ENCODE measurements at regions not wholly inside any gene's neighbourhood (a gene's known extent, or its start where the extent isn't known, plus 50 kb on each side); places are given as distances from the start of the nearest gene placed in this dataset.

DNA sequence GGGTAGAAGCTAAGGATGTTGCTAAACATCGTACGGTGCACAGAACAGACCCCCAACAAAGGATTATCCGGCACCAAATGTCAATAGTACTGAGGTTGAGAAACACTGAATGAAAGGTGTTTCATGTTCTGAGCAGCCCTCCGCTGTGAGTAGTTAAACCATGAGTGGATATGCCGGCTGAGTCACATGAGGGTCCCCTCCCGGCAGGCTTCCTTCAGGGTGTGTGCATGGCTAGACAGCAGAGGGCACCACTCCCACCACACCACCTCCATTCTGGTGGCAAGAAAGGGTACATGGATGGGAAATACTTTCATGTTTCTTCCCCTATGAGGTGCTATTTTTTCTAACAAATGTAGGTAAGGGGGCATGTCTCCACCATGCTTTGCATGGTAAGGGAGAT, 128.3 kb upstream of the SEMA6D start:
- no peaks in the 10 kb centered on the region for H3K79me2 ChIP-seq (ENCODE audit: insufficient read depth, low read length)
- TF ChIP-seq, protein P1, sequence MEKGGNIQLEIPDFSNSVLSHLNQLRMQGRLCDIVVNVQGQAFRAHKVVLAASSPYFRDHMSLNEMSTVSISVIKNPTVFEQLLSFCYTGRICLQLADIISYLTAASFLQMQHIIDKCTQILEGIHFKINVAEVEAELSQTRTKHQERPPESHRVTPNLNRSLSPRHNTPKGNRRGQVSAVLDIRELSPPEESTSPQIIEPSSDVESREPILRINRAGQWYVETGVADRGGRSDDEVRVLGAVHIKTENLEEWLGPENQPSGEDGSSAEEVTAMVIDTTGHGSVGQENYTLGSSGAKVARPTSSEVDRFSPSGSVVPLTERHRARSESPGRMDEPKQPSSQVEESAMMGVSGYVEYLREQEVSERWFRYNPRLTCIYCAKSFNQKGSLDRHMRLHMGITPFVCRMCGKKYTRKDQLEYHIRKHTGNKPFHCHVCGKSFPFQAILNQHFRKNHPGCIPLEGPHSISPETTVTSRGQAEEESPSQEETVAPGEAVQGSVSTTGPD (CRISPR knock-in tag; IDR thresholded peaks at IDR 0.05), result no peak
- no peak for TF ChIP-seq ISX (CRISPR knock-in tag; conservative IDR thresholded peaks at IDR 0.05)
- ATAC-seq (no peak), FAIRE-seq (no peak), DNase-seq (ENCODE audit: low spot score) (no peak)
- no peaks in the 10 kb centered on the region for H3K27me3 ChIP-seq (ENCODE audit: control insufficient read depth in 1 of 2, insufficient read depth in 2 of 2, low read length in 2 of 2)
- CTCF ChIA-PET (ENCODE audit: low intra/inter-chr PET ratio, low total read pairs), result no interaction called here
- in situ Hi-C loops (cut with HindIII; ENCODE audit: extremely low pct_ligation_motif_present, low pct_unique_long_range_greater_than_20kb), result no loop called here
- H3K27ac ChIP-seq (ENCODE audit: extremely low read length, insufficient read depth, low read length), result no peak overlapping the region
- H3K36me3 ChIP-seq (replicated peaks in 1 of 2; ENCODE audit: control insufficient read depth in 1 of 2, insufficient read depth in 2 of 2, low read length in 2 of 2), result no peaks in the 10 kb centered on the region
- H3K4me2 ChIP-seq (ENCODE audit: low read depth, low read length), result no peak overlapping the region
- 33% methylated on average over 3 of the region's 6 CpGs for WGBS (ENCODE audit: low lambda C conversion rate)
- peaks cover 66% of the 10 kb centered on the region for H3K9me3 ChIP-seq (ENCODE audit: low read length)
- intact Hi-C loops (cut with micrococcal nuclease; ENCODE audit: unreplicated experiment), result no loop called here
- H2AFZ ChIP-seq (ENCODE audit: low read length), result no peak overlapping the region
- no peaks in the 10 kb centered on the region for H3K4me1 ChIP-seq (ENCODE audit: insufficient read depth, low read length)
- no TSS peak for BruUV-seq (replicated peaks)
- POLR2A ChIA-PET, result no interaction called here
- H3K4me3 ChIP-seq (replicated peaks in 1 of 3; ENCODE audit: insufficient read depth in 1 of 3, low read depth in 2 of 3, low read length in 3 of 3), result no peak overlapping the region
- H4K20me1 ChIP-seq (ENCODE audit: insufficient read depth, low read length), result no peaks in the 10 kb centered on the region
- H3K9ac ChIP-seq (ENCODE audit: insufficient read depth, low read depth, low read length), result no peak overlapping the region

DNA sequence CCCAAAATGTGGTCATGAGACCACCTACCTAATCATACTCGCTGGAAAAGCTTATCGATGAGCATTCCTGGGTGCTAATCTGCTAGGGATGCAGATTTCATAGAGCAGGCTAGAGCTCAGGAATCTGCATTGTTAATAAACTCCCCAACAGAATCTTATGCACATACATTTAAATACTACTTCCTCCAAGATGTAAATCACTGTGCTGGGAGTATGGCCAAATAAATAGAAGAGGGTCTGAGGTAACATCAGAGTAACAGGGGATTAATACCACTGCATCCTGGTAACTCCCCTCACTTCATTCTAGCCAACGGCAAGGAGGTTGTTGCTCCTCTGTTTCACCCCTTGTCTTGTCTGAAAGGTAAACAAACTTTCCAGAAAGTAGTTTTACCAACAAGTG, 118.3 kb upstream of the SEMA6D start:
- TF ChIP-seq ZNF282 (IDR thresholded peaks at IDR 0.05; ENCODE audit: partially characterized antibody), result no peak
- no peak for TF ChIP-seq XBP1 (CRISPR knock-in tag; IDR thresholded peaks at IDR 0.05)
- TF ChIP-seq ARNT (IDR thresholded peaks at IDR 0.05), result no peak
- TF ChIP-seq ZNF468 (CRISPR knock-in tag; IDR thresholded peaks at IDR 0.05), result no peak
- TF ChIP-seq SMC3 (IDR thresholded peaks at IDR 0.05; ENCODE audit: low read length), result no peak
- TF ChIP-seq, protein P2, sequence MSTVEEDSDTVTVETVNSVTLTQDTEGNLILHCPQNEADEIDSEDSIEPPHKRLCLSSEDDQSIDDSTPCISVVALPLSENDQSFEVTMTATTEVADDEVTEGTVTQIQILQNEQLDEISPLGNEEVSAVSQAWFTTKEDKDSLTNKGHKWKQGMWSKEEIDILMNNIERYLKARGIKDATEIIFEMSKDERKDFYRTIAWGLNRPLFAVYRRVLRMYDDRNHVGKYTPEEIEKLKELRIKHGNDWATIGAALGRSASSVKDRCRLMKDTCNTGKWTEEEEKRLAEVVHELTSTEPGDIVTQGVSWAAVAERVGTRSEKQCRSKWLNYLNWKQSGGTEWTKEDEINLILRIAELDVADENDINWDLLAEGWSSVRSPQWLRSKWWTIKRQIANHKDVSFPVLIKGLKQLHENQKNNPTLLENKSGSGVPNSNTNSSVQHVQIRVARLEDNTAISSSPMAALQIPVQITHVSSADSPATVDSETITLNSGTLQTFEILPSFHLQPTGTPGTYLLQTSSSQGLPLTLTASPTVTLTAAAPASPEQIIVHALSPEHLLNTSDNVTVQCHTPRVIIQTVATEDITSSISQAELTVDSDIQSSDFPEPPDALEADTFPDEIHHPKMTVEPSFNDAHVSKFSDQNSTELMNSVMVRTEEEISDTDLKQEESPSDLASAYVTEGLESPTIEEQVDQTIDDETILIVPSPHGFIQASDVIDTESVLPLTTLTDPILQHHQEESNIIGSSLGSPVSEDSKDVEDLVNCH (CRISPR knock-in tag; IDR thresholded peaks at IDR 0.05), result no peak
- no peak for TF ChIP-seq GABPA (IDR thresholded peaks at IDR 0.05; ENCODE audit: low read depth, low read length)
- TF ChIP-seq GABPA (CRISPR knock-in tag; IDR thresholded peaks at IDR 0.05; ENCODE audit: low read depth), result no peak
- TF ChIP-seq ZNF33A (CRISPR knock-in tag; IDR thresholded peaks at IDR 0.05; ENCODE audit: borderline replicate concordance), result no peak
- TF ChIP-seq ARNTL (CRISPR knock-in tag; IDR thresholded peaks at IDR 0.05), result no peak
- TF ChIP-seq ASH2L (IDR thresholded peaks at IDR 0.05; ENCODE audit: insufficient read length, low read depth, low read length), result no peak
- TF ChIP-seq FOXP1 (IDR thresholded peaks at IDR 0.05), result no peak
- no peak for TF ChIP-seq FOXP1 (CRISPR knock-in tag; IDR thresholded peaks at IDR 0.05)
- no peak for TF ChIP-seq ARID2 (CRISPR knock-in tag; IDR thresholded peaks at IDR 0.05; ENCODE audit: borderline replicate concordance)
- TF ChIP-seq MEIS2 (CRISPR knock-in tag; IDR thresholded peaks at IDR 0.05), result no peak
- no TSS peak for BruUV-seq (replicated peaks)
- intact Hi-C loops (cut with micrococcal nuclease; ENCODE audit: unreplicated experiment), result no loop called here
- Histone ChIP-seq H3K4me2 (ENCODE audit: low read depth, low read length) (no peak overlapping the region), H4K20me1 (ENCODE audit: insufficient read depth, low read length) (no peaks in the 10 kb centered on the region), H3K4me1 (ENCODE audit: insufficient read depth, low read length) (no peaks in the 10 kb centered on the region), H3K79me2 (ENCODE audit: insufficient read depth, low read length) (no peaks in the 10 kb centered on the region), H3K36me3 (replicated peaks in 1 of 2; ENCODE audit: control insufficient read depth in 1 of 2, insufficient read depth in 2 of 2, low read length in 2 of 2) (no peaks in the 10 kb centered on the region), H2AFZ (ENCODE audit: low read length) (no peak overlapping the region), H3K9ac (ENCODE audit: insufficient read depth, low read depth, low read length) (no peak overlapping the region), H3K27ac (ENCODE audit: extremely low read length, insufficient read depth, low read length) (no peak overlapping the region), H3K4me3 (replicated peaks in 1 of 3; ENCODE audit: insufficient read depth in 1 of 3, low read depth in 2 of 3, low read length in 3 of 3) (no peak overlapping the region), H3K27me3 (ENCODE audit: control insufficient read depth in 1 of 2, insufficient read depth in 2 of 2, low read length in 2 of 2) (no peaks in the 10 kb centered on the region), H3K9me3 (ENCODE audit: low read length) (peaks cover 46% of the 10 kb centered on the region)
- ChIA-PET CTCF (ENCODE audit: low intra/inter-chr PET ratio, low total read pairs) (no interaction called here), POLR2A (no interaction called here)
- in situ Hi-C loops (cut with HindIII; ENCODE audit: extremely low pct_ligation_motif_present, low pct_unique_long_range_greater_than_20kb), result no loop called here
- 4% methylated on average over 3 of the region's 3 CpGs for WGBS (ENCODE audit: low lambda C conversion rate)
- DNase-seq (ENCODE audit: low spot score) (no peak), FAIRE-seq (no peak), ATAC-seq (no peak)
